ENCODE measurements at regions not wholly inside any gene's neighbourhood (a gene's known extent, or its start where the extent isn't known, plus 50 kb on each side); places are given as distances from the start of the nearest gene placed in this dataset.

DNA sequence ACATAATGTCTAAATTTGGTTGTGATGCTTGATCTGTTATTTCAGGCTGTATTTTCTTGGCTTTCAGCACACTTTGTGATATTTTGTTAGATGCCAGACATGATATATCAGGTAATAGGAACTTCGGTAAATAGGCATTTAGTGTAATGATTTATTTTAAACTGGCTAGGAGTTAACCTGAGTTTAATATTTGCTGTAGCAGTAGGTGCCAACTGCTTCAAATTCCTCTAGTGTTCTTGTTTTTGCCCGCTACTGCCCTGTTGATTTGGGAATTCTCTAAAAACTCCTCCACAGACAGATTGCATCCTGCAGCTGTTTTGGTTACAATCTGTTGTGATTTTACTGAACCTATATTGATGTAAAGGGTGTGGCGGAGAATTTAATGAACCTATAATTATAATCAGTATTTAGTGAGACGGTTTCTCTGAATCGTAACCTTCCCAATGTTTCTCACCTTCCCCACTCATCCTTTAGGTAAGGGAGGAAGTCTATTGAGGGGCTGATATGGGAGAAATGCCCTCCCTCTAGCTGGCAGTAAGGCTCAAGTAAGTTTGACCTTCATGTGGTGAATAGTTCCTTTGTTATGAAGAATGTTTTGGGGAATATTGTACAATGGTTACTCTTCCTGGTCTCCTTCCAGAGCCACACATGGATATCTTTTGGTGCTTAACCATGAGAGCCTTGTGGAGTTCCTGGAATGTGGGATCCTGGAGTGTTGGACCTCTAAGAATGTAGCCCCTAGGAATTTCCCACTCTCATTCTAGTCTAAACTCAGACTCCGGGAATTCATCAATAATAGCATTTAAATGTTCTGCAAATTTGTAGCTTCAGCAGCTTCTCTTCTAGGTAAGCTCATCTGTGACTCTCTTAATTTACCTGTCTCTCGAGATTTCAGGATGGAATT is 634.1 kb downstream of the FSCB start:
- TF ChIP-seq, protein P1, sequence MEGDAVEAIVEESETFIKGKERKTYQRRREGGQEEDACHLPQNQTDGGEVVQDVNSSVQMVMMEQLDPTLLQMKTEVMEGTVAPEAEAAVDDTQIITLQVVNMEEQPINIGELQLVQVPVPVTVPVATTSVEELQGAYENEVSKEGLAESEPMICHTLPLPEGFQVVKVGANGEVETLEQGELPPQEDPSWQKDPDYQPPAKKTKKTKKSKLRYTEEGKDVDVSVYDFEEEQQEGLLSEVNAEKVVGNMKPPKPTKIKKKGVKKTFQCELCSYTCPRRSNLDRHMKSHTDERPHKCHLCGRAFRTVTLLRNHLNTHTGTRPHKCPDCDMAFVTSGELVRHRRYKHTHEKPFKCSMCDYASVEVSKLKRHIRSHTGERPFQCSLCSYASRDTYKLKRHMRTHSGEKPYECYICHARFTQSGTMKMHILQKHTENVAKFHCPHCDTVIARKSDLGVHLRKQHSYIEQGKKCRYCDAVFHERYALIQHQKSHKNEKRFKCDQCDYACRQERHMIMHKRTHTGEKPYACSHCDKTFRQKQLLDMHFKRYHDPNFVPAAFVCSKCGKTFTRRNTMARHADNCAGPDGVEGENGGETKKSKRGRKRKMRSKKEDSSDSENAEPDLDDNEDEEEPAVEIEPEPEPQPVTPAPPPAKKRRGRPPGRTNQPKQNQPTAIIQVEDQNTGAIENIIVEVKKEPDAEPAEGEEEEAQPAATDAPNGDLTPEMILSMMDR (IDR thresholded peaks at IDR 0.05) = no peak
- TF ChIP-seq POLR2A (IDR thresholded peaks at IDR 0.05) = no peak

All from thyroid gland (tissue), 4 donors.